Osteoblast (primary cell): ENCODE measurements at regions not wholly inside any gene's neighbourhood (a gene's known extent, or its start where the extent isn't known, plus 50 kb on each side); places are given as distances from the start of the nearest gene placed in this dataset.

Source experiments
- DNase-seq: peaks from one replicate; pipeline ENCODE4 v3.0.0; 2011; ENCODE audit warnings: low spot score, mixed read lengths; ENCODE audit not compliant: insufficient read length; ENCODE audit errors: missing footprints
- H2AFZ ChIP-seq: 2 replicates; pipeline ENCODE4 v1.6.0; 2011; ENCODE audit warnings: mild to moderate bottlenecking, low read length
- H3K27ac ChIP-seq: 2 replicates; pipeline ENCODE4 v1.5.1; 2011; ENCODE audit warnings: mild to moderate bottlenecking, low read depth, low read length, moderate library complexity
- H3K27me3 ChIP-seq: 2 replicates; pipeline ENCODE4 v1.6.0; 2012; ENCODE audit warnings: mild to moderate bottlenecking, control low read depth, inconsistent platforms, low read length, moderate library complexity; ENCODE audit not compliant: insufficient read depth
- H3K36me3 ChIP-seq: 2 replicates; pipeline ENCODE4 v1.5.1; 2011; ENCODE audit warnings: mild to moderate bottlenecking, low read length, control low read depth, moderate library complexity; ENCODE audit not compliant: insufficient read depth
- H3K4me1 ChIP-seq: 2 replicates; pipeline ENCODE4 v1.5.1; 2011; ENCODE audit warnings: mild to moderate bottlenecking, low read length, control low read depth, moderate library complexity; ENCODE audit not compliant: insufficient read depth
- H3K4me2 ChIP-seq: 2 replicates; pipeline ENCODE4 v1.6.0; 2011; ENCODE audit warnings: mild to moderate bottlenecking, low read length; ENCODE audit not compliant: insufficient read depth
- H3K4me3 ChIP-seq: fragments of 200-600 bp; sonication (generic); 3 replicates; pipeline ENCODE4 v1.5.1; 2012; ENCODE audit warnings: mild to moderate bottlenecking, low read length, inconsistent platforms; ENCODE audit not compliant: insufficient read depth
- H3K79me2 ChIP-seq: 2 replicates; pipeline ENCODE4 v1.6.0; 2012; ENCODE audit warnings: mild to moderate bottlenecking, low read length, control low read depth, inconsistent platforms; ENCODE audit not compliant: insufficient read depth
- H3K9me3 ChIP-seq: 2 replicates; pipeline ENCODE4 v1.5.1; 2011; ENCODE audit warnings: low read depth, low read length, control low read depth
- H4K20me1 ChIP-seq: 2 replicates; pipeline ENCODE4 v1.6.0; 2012; ENCODE audit warnings: mild to moderate bottlenecking, low read length, control low read depth; ENCODE audit not compliant: insufficient read depth
- TF ChIP-seq, protein P1 (sequence below): IDR thresholded peaks from 2 replicates; pipeline ENCODE4 v1.5.1; 2011; ENCODE audit warnings: mild to moderate bottlenecking, low read depth, low read length, moderate library complexity; ENCODE audit errors: extremely low read depth

- H3K9me3 ChIP-seq = no peaks in the 10 kb centered on the region
- H3K4me1 ChIP-seq = no peaks in the 10 kb centered on the region
- no peaks in the 10 kb centered on the region for H3K27me3 ChIP-seq
- H3K4me2 ChIP-seq = no peak overlapping the region
- H3K27ac ChIP-seq = no peak overlapping the region
- TF ChIP-seq, protein P1, sequence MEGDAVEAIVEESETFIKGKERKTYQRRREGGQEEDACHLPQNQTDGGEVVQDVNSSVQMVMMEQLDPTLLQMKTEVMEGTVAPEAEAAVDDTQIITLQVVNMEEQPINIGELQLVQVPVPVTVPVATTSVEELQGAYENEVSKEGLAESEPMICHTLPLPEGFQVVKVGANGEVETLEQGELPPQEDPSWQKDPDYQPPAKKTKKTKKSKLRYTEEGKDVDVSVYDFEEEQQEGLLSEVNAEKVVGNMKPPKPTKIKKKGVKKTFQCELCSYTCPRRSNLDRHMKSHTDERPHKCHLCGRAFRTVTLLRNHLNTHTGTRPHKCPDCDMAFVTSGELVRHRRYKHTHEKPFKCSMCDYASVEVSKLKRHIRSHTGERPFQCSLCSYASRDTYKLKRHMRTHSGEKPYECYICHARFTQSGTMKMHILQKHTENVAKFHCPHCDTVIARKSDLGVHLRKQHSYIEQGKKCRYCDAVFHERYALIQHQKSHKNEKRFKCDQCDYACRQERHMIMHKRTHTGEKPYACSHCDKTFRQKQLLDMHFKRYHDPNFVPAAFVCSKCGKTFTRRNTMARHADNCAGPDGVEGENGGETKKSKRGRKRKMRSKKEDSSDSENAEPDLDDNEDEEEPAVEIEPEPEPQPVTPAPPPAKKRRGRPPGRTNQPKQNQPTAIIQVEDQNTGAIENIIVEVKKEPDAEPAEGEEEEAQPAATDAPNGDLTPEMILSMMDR = no peak
- H3K36me3 ChIP-seq = no peaks in the 10 kb centered on the region
- H3K79me2 ChIP-seq = no peaks in the 10 kb centered on the region
- no peak for DNase-seq
- no peaks in the 10 kb centered on the region for H4K20me1 ChIP-seq
- H3K4me3 ChIP-seq = no peak overlapping the region
- H2AFZ ChIP-seq = no peak overlapping the region
Observed at GRCh38 chr4:144283526-144283925, 143.0 kb upstream of the GYPA start.

- Histone ChIP-seq H3K27me3 (no peaks in the 10 kb centered on the region), H2AFZ (no peak overlapping the region), H3K4me1 (no peaks in the 10 kb centered on the region)
Observed at GRCh38 chr4:144284026-144284425, 143.5 kb upstream of the GYPA start.

DNA sequence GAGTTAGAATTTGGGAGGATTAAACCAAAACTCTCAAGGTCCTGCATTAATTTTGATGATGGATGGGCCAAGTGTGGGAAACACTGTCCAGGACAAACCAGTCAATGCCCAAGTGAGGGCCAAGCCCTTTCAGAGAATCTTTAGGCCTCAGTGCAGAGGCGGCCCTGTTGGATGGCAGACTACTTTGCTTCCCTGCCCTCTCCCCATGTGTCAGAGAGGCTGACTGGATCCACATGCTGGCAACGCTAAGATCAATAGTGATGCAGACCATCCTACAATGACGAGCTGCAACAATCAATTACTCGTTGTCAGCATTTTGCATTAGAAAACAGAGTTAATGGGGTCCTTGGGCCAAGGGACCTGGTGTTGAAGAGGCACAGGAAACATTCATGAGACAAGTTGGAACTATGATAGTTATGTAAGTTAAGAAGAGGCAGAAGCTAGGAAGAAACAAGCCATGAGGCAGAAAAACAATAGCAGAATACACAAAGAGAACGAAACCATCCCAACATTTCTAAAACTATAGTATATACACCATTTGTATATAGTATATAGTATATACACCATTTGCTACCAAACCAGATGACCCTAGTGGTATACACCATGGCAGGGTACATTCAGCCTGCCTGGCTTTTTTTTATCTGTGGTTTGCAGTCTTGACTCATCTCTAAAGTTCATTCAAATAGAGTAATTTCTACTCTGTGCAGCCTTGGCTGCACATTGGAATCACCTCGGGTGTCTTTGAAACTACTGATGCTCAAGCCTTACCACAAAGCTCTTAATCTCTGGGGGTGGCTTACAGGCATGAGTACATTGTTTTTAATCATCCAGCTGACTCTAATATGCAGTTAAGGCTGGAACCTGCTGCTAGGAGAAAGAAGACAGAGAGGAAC lies 147.7 kb upstream of the GYPA start:
- Histone ChIP-seq H3K36me3 (no peaks in the 10 kb centered on the region), H3K4me2 (no peak overlapping the region), H3K79me2 (no peaks in the 10 kb centered on the region), H3K4me3 (no peak overlapping the region), H2AFZ (no peak overlapping the region), H4K20me1 (no peaks in the 10 kb centered on the region), H3K4me1 (no peaks in the 10 kb centered on the region), H3K9me3 (no peaks in the 10 kb centered on the region), H3K27me3 (no peaks in the 10 kb centered on the region), H3K27ac (no peak overlapping the region)
- TF ChIP-seq, protein P1 = no peak
- DNase-seq = no peak

More at GRCh38 chr4:144284026-144284425, 143.5 kb upstream of the GYPA start:
- DNase-seq = no peak
- no peak overlapping the region for H3K27ac ChIP-seq
- H3K4me3 ChIP-seq = no peak overlapping the region
- no peaks in the 10 kb centered on the region for H4K20me1 ChIP-seq
- no peaks in the 10 kb centered on the region for H3K79me2 ChIP-seq
- no peaks in the 10 kb centered on the region for H3K9me3 ChIP-seq
- no peak overlapping the region for H3K4me2 ChIP-seq
- TF ChIP-seq, protein P1 = no peak
- no peaks in the 10 kb centered on the region for H3K36me3 ChIP-seq

DNA sequence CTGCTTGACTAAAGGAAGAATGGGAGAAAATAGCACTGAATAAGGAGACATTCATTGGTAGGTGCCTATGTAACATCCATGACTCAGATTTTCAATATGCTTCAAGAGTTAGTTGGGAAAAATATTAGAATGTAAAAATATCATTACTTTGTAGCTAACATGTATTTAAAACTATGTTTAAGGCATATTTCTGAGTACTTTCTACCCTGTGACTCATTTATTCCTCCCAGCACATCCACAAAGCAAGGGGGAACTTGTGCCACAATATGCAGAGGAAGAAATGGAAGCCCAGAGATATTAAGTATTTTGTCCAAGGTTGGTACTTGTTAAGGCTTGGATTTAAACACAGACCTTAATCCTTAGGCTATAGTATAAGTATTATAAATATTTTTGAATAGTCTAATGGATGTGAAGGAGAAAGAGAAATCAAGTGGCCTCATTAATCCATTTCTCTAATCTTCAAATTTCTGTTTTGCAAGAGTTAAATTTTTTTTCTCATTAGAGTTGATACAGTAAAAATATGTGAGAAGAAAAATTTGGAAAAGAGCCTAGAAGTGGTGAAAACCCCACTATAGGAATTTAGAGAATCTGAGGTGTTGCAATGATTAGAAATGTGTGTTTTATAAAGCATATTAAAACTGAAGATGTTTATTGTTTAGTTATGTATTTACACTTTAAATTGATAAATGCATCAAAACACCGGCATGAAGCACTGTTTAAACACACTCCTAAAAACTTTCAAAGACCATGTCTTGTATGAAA lies 149.3 kb upstream of the GYPA start:
- DNase-seq = no peak
- Histone ChIP-seq H3K4me2 (no peak overlapping the region), H3K4me1 (no peaks in the 10 kb centered on the region), H3K27me3 (no peaks in the 10 kb centered on the region), H2AFZ (no peak overlapping the region), H3K9me3 (no peaks in the 10 kb centered on the region), H3K36me3 (no peaks in the 10 kb centered on the region), H4K20me1 (no peaks in the 10 kb centered on the region), H3K4me3 (no peak overlapping the region), H3K79me2 (no peaks in the 10 kb centered on the region), H3K27ac (no peak overlapping the region)
- TF ChIP-seq, protein P1 = no peak
